ENCODE measurements at regions not wholly inside any gene's neighbourhood (a gene's known extent, or its start where the extent isn't known, plus 50 kb on each side); places are given as distances from the start of the nearest gene placed in this dataset.

- no peaks in the 10 kb centered on the region for H3K9me3 Mint-ChIP-seq (ENCODE audit: unreplicated experiment)
- H3K27ac Mint-ChIP-seq (ENCODE audit: unreplicated experiment) = no peak overlapping the region
- no peak for TF ChIP-seq CTCF (IDR thresholded peaks at IDR 0.05; ENCODE audit: unreplicated experiment)
Measured at GRCh38 chr3:99439892-99440291, 198.5 kb upstream of the COL8A1 start.

DNA sequence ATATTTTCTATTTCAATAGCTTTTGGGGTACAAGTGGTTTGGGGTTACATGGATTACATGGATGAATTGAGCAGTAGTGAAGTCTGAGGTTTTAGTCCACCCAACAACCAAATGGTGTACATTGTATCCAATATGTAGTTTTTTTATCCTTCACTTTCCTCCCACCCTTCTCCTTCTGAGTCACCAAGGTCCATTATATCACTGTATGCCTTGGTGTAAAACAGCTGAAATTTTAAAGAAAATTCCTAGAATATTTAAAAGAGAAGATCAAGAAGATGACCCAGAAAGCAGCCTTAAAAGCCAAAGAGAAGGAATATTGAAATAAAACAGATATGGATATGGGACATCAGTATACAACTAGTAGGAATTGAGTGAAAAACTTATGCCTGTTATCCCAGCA lies 204.2 kb upstream of the COL8A1 start:
- no peak for TF ChIP-seq CTCF (IDR thresholded peaks at IDR 0.05; ENCODE audit: unreplicated experiment)
- Mint-ChIP-seq H3K36me3 (ENCODE audit: low read depth, unreplicated experiment) (no peaks in the 10 kb centered on the region), H3K27ac (ENCODE audit: unreplicated experiment) (no peak overlapping the region), H3K4me3 (ENCODE audit: unreplicated experiment) (no peak overlapping the region), H3K9me3 (ENCODE audit: unreplicated experiment) (no peaks in the 10 kb centered on the region), H3K4me1 (ENCODE audit: unreplicated experiment) (no peaks in the 10 kb centered on the region), H3K27me3 (ENCODE audit: unreplicated experiment) (peaks cover 2% of the 10 kb centered on the region)
- no peak for DNase-seq (ENCODE audit: low spot score)

More at GRCh38 chr3:99439892-99440291, 198.5 kb upstream of the COL8A1 start:
- H3K4me3 Mint-ChIP-seq (ENCODE audit: unreplicated experiment) = no peak overlapping the region
- H3K4me1 Mint-ChIP-seq (ENCODE audit: unreplicated experiment) = no peaks in the 10 kb centered on the region
- no peak for DNase-seq (ENCODE audit: low spot score)
- peaks cover 2% of the 10 kb centered on the region for H3K27me3 Mint-ChIP-seq (ENCODE audit: unreplicated experiment)
- H3K36me3 Mint-ChIP-seq (ENCODE audit: low read depth, unreplicated experiment) = peaks cover 5% of the 10 kb centered on the region

DNA sequence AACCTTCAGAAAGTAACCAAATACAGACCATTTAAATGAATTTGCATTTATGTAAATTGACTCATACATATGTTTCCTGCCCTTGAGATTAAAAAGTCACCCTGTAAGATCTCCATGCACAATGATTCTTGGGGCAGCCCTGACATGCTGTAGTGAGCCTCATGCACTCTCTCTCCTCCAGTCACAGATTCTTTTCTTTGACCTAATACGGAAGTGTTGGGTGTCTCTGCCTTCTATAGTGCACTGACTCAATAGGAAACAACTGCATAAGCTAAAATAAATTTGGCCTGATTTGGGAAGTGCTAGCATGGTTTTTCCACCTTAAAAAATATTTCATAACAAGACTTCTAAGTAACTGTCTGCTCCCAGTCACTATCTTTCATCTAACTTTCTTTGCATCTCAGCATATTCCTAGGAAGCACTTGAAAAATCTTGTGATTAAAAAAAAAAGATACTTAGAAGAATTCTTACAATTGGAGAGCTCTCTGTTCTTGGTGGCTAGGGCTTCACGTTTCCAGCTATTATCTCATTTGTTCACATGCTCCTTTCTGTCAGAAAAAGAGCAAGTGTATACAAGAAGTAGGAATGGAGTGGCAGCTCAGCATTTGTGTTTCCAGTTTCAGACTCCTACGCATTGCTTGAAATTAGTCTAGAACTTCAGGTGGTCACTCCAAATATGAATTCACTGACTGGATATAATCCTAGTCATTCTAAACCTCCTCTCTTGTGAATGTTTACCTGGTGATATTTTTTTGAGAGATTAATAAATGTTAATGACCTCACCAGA lies 207.9 kb upstream of the COL8A1 start:
- Mint-ChIP-seq H3K4me1 (ENCODE audit: unreplicated experiment) (no peaks in the 10 kb centered on the region), H3K4me3 (ENCODE audit: unreplicated experiment) (no peak overlapping the region), H3K9me3 (ENCODE audit: unreplicated experiment) (no peaks in the 10 kb centered on the region), H3K27me3 (ENCODE audit: unreplicated experiment) (peaks cover 1% of the 10 kb centered on the region), H3K27ac (ENCODE audit: unreplicated experiment) (no peak overlapping the region), H3K36me3 (ENCODE audit: low read depth, unreplicated experiment) (no peaks in the 10 kb centered on the region)
- TF ChIP-seq CTCF (IDR thresholded peaks at IDR 0.05; ENCODE audit: unreplicated experiment) = no peak
- DNase-seq (ENCODE audit: low spot score) = no peak

DNA sequence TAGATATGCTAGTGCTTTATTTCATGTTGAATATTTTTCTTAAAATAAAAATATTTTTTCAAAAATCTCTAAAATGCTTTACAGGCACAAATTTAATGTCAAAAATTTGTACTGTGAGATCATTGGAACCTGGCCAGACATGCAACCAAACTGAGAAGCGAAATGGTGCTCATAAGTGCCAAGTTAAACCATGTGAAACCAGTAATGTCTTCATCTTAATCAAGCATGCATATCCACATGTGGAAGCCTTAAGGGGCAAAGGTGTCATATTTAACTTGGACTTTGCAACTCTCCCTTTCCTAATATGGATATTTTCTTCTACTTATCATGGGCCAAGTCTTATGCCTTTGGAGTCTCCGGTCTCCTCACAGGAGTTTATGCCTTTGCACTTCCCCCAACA lies 208.9 kb upstream of the COL8A1 start:
- H3K9me3 Mint-ChIP-seq (ENCODE audit: unreplicated experiment) = no peaks in the 10 kb centered on the region
- no peaks in the 10 kb centered on the region for H3K4me1 Mint-ChIP-seq (ENCODE audit: unreplicated experiment)
- H3K36me3 Mint-ChIP-seq (ENCODE audit: low read depth, unreplicated experiment) = no peaks in the 10 kb centered on the region
- TF ChIP-seq CTCF (IDR thresholded peaks at IDR 0.05; ENCODE audit: unreplicated experiment) = no peak
- H3K27me3 Mint-ChIP-seq (ENCODE audit: unreplicated experiment) = no peaks in the 10 kb centered on the region
- H3K4me3 Mint-ChIP-seq (ENCODE audit: unreplicated experiment) = no peak overlapping the region
- no peak overlapping the region for H3K27ac Mint-ChIP-seq (ENCODE audit: unreplicated experiment)
- DNase-seq (ENCODE audit: low spot score) = no peak

DNA sequence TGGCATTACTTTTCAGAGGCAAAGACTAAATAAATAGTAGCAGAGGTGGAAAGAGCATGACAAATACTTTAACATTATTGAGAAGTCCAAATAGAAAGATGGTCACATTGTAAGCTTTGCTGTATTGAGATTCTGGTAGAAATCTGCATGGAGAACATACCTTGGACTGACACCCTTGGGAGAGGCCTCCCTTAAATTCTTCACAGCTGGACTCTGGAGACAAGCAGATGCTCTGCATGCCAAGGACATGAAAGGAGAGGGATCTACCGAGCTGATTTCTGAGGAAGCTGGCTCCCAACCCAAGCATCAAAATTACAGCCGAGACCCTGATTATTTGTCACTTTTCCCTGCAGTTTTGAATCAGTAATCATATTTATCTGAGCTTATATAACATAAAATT lies 212.5 kb upstream of the COL8A1 start:
- H3K27ac Mint-ChIP-seq (ENCODE audit: unreplicated experiment) = no peak overlapping the region
- no peaks in the 10 kb centered on the region for H3K9me3 Mint-ChIP-seq (ENCODE audit: unreplicated experiment)
- H3K4me1 Mint-ChIP-seq (ENCODE audit: unreplicated experiment) = no peaks in the 10 kb centered on the region
- no peaks in the 10 kb centered on the region for H3K36me3 Mint-ChIP-seq (ENCODE audit: low read depth, unreplicated experiment)
- no peak for DNase-seq (ENCODE audit: low spot score)
- no peak for TF ChIP-seq CTCF (IDR thresholded peaks at IDR 0.05; ENCODE audit: unreplicated experiment)
- no peaks in the 10 kb centered on the region for H3K27me3 Mint-ChIP-seq (ENCODE audit: unreplicated experiment)
- H3K4me3 Mint-ChIP-seq (ENCODE audit: unreplicated experiment) = no peak overlapping the region

Measured in endothelial cell (in vitro differentiated cells).